ENCODE measurements at regions not wholly inside any gene's neighbourhood (a gene's known extent, or its start where the extent isn't known, plus 50 kb on each side); places are given as distances from the start of the nearest gene placed in this dataset.

GRCh38 chr13:63201493-63201892 lies 1785.8 kb upstream of the PCDH20 start:
- no peak for DNase-seq (ENCODE audit: low read depth)
- no peak for TF ChIP-seq CTCF (conservative IDR thresholded peaks at IDR 0.05; ENCODE audit: control insufficient read depth, insufficient read depth, low read depth, low read length)
- H3K4me3 ChIP-seq (ENCODE audit: control insufficient read depth, low read depth, low read length) = no peak overlapping the region

GRCh38 chr13:63199508-63199907 lies 1783.9 kb upstream of the PCDH20 start:
- no peak for TF ChIP-seq CTCF (conservative IDR thresholded peaks at IDR 0.05; ENCODE audit: control insufficient read depth, insufficient read depth, low read depth, low read length)
- DNase-seq (ENCODE audit: low read depth) = no peak
- H3K4me3 ChIP-seq (ENCODE audit: control insufficient read depth, low read depth, low read length) = no peak overlapping the region

GRCh38 chr13:63198071-63198470 lies 1782.4 kb upstream of the PCDH20 start:
- no peak for TF ChIP-seq CTCF (conservative IDR thresholded peaks at IDR 0.05; ENCODE audit: control insufficient read depth, insufficient read depth, low read depth, low read length)
- no peak overlapping the region for H3K4me3 ChIP-seq (ENCODE audit: control insufficient read depth, low read depth, low read length)
- DNase-seq (ENCODE audit: low read depth) = peak; percentile 18

- DNase-seq (ENCODE audit: low read depth) = no peak
- no peak for TF ChIP-seq CTCF (conservative IDR thresholded peaks at IDR 0.05; ENCODE audit: control insufficient read depth, insufficient read depth, low read depth, low read length)
- H3K4me3 ChIP-seq (ENCODE audit: control insufficient read depth, low read depth, low read length) = no peak overlapping the region
Measured at GRCh38 chr13:63195726-63196125, 1780.1 kb upstream of the PCDH20 start.

GRCh38 chr13:63190742-63191141 lies 1775.1 kb upstream of the PCDH20 start:
- no peak overlapping the region for H3K4me3 ChIP-seq (ENCODE audit: control insufficient read depth, low read depth, low read length)
- DNase-seq (ENCODE audit: low read depth) = peak; percentile 40
- TF ChIP-seq CTCF (conservative IDR thresholded peaks at IDR 0.05; ENCODE audit: control insufficient read depth, insufficient read depth, low read depth, low read length) = no peak

- no peak for TF ChIP-seq CTCF (conservative IDR thresholded peaks at IDR 0.05; ENCODE audit: control insufficient read depth, insufficient read depth, low read depth, low read length)
- no peak overlapping the region for H3K4me3 ChIP-seq (ENCODE audit: control insufficient read depth, low read depth, low read length)
- peak; percentile 2 for DNase-seq (ENCODE audit: low read depth)
Measured at GRCh38 chr13:63190219-63190618, 1774.6 kb upstream of the PCDH20 start.

GRCh38 chr13:63189712-63190111 lies 1774.1 kb upstream of the PCDH20 start:
- no peak for DNase-seq (ENCODE audit: low read depth)
- no peak overlapping the region for H3K4me3 ChIP-seq (ENCODE audit: control insufficient read depth, low read depth, low read length)
- no peak for TF ChIP-seq CTCF (conservative IDR thresholded peaks at IDR 0.05; ENCODE audit: control insufficient read depth, insufficient read depth, low read depth, low read length)

Measured in fibroblast of mammary gland (primary cell).